IMR-90 (cell line): ENCODE measurements at regions not wholly inside any gene's neighbourhood (a gene's known extent, or its start where the extent isn't known, plus 50 kb on each side); places are given as distances from the start of the nearest gene placed in this dataset.
"Not testable (repeated sequence)": the region's sequence is repeated elsewhere in the genome, so short reads cannot be mapped to it uniquely, and the experiment has no call there.

Source experiments
- BHLHE40 ChIP-seq: fragments of 150-350 bp; IDR thresholded peaks from 2 replicates; pipeline ENCODE4 v1.6.1; 2016; ENCODE audit warnings: mild to moderate bottlenecking, low read depth, low read length
- CEBPB ChIP-seq: IDR thresholded peaks from 2 replicates; pipeline ENCODE4 v1.6.1; 2012; ENCODE audit warnings: low read depth, low read length, improper control_type of control experiment
- CHD1 ChIP-seq: IDR thresholded peaks from 2 replicates; pipeline ENCODE4 v1.6.1; 2012; ENCODE audit warnings: low read depth, low read length, improper control_type of control experiment
- FOS ChIP-seq: fragments of 150-350 bp; IDR thresholded peaks from 2 replicates; pipeline ENCODE4 v1.6.1; 2016; ENCODE audit warnings: low read depth, low read length
- RAD21 ChIP-seq: IDR thresholded peaks from 2 replicates; pipeline ENCODE4 v1.6.1; 2012; ENCODE audit warnings: low read length, improper control_type of control experiment
- RCOR1 ChIP-seq: IDR thresholded peaks from 2 replicates; pipeline ENCODE4 v1.6.1; 2012; ENCODE audit warnings: mild to moderate bottlenecking, low read length, improper control_type of control experiment; ENCODE audit not compliant: insufficient replicate concordance
- TF ChIP-seq, protein P1 (sequence below): conservative IDR thresholded peaks from 2 replicates; pipeline ENCODE4 v1.5.1; 2012; ENCODE audit warnings: mild to moderate bottlenecking, low read depth, low read length, improper control_type of control experiment

DNA sequence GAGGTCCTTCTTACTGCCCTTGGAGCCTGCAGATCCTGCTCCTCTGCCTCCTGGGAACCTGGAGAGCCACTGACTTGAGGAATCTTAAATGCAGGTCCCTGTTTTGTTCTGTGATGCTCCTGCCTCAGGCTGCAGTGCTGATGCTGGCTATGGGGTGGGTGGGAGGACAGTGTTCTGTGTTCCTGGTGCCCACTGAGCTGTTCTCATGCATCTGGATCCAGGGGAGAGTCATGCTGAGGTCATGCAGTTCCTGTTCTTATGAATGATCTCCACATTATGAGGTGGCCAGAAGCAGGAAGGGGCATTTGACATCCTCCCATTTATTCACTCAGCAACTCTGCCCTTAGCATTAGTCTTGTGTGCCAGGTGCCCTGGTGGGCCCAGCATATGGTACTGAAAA, 113.5 kb upstream of the KCNJ18 start:
- TF ChIP-seq FOS, CHD1, RAD21, BHLHE40, CEBPB, RCOR1: not testable (repeated sequence)
- TF ChIP-seq, protein P1, sequence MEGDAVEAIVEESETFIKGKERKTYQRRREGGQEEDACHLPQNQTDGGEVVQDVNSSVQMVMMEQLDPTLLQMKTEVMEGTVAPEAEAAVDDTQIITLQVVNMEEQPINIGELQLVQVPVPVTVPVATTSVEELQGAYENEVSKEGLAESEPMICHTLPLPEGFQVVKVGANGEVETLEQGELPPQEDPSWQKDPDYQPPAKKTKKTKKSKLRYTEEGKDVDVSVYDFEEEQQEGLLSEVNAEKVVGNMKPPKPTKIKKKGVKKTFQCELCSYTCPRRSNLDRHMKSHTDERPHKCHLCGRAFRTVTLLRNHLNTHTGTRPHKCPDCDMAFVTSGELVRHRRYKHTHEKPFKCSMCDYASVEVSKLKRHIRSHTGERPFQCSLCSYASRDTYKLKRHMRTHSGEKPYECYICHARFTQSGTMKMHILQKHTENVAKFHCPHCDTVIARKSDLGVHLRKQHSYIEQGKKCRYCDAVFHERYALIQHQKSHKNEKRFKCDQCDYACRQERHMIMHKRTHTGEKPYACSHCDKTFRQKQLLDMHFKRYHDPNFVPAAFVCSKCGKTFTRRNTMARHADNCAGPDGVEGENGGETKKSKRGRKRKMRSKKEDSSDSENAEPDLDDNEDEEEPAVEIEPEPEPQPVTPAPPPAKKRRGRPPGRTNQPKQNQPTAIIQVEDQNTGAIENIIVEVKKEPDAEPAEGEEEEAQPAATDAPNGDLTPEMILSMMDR: not testable (repeated sequence)
